ENCODE measurements at regions not wholly inside any gene's neighbourhood (a gene's known extent, or its start where the extent isn't known, plus 50 kb on each side); places are given as distances from the start of the nearest gene placed in this dataset.
"Not testable (repeated sequence)": the region's sequence is repeated elsewhere in the genome, so short reads cannot be mapped to it uniquely, and the experiment has no call there.

GRCh38 chr16:21383682-21384081 is 105.6 kb upstream of the CRYM start:
- TF ChIP-seq EZH2 (IDR thresholded peaks at IDR 0.05; ENCODE audit: borderline replicate concordance); CTCF (IDR thresholded peaks at IDR 0.05; ENCODE audit: poor library complexity); EZH2phosphoT487 (IDR thresholded peaks at IDR 0.05; ENCODE audit: low read depth, severe bottlenecking, unreplicated experiment): not testable (repeated sequence)

Data from hepatocyte (in vitro differentiated cells).